Panc1 (cell line): ENCODE measurements at regions not wholly inside any gene's neighbourhood (a gene's known extent, or its start where the extent isn't known, plus 50 kb on each side); places are given as distances from the start of the nearest gene placed in this dataset.

Source experiments
- ATAC-seq: fragments of 200-7000 bp; cut with Tn5 transposase; 2 replicates; pipeline ENCODE4 v1.9.1; 2020; ENCODE audit warnings: mild to moderate bottlenecking, moderate library complexity
- BruUV-seq: library from RNA; stranded (reverse); fragments of 400-500 nt; replicated peaks from 2 replicates; lab custom pipeline; 2021; lab: Mats Ljungman, UMichigan
- CTCF ChIA-PET: fragments of 300-600 bp; sonication (Branson Sonifier 250); formaldehyde crosslinking; loops from one replicate; lab custom pipeline; 2022; ENCODE audit warnings: antibody characterized with exemption; lab: Charles Lee
- POLR2A ChIA-PET: fragments of 300-600 bp; sonication (Branson Sonifier 250); formaldehyde crosslinking; loops from one replicate; lab custom pipeline; 2022; ENCODE audit warnings: antibody characterized with exemption; lab: Charles Lee
- DNase-seq: peaks from one replicate; pipeline ENCODE4 v3.0.0-alpha.2; 2010; ENCODE audit warnings: low read depth, low spot score
- H3K27ac ChIP-seq: 2 replicates; pipeline ENCODE4 v1.5.1; 2011; ENCODE audit warnings: mild to moderate bottlenecking, low read length, inconsistent platforms
- H3K27me3 ChIP-seq: fragments of 200-500 bp; sonication (Bioruptor generic); 2 replicates; pipeline ENCODE4 v1.6.0; 2014; ENCODE audit warnings: low read length, inconsistent platforms; ENCODE audit not compliant: control insufficient read depth, insufficient read depth
- H3K36me3 ChIP-seq: fragments of 200-500 bp; sonication (Bioruptor generic); 2 replicates; pipeline ENCODE4 v1.5.1; 2014; ENCODE audit warnings: inconsistent platforms, mild to moderate bottlenecking, low read length, moderate library complexity; ENCODE audit not compliant: control insufficient read depth, insufficient read depth
- H3K4me1 ChIP-seq: 2 replicates; pipeline ENCODE4 v1.5.1; 2011; ENCODE audit warnings: inconsistent platforms, mild to moderate bottlenecking, low read length, moderate library complexity; ENCODE audit not compliant: control insufficient read depth, insufficient read depth
- H3K4me3 ChIP-seq, 2 experiments: 2 replicates each; pipeline ENCODE4 v1.5.1; 2011 to 2012; ENCODE audit warnings: low read depth in 2 of 2, low read length in 2 of 2, mild to moderate bottlenecking in 2 of 2, inconsistent platforms in 1 of 2, moderate library complexity in 1 of 2
- H3K9me3 ChIP-seq: fragments of 200-500 bp; sonication (Bioruptor generic); 2 replicates; pipeline ENCODE4 v1.5.1; 2014; ENCODE audit warnings: low read depth, mild to moderate bottlenecking, inconsistent platforms, low read length, moderate library complexity; ENCODE audit not compliant: control insufficient read depth, insufficient read depth
- CTCF ChIP-seq: fragments of 450-650 bp; IDR thresholded peaks from 2 replicates; pipeline ENCODE4 v1.5.1; 2017; ENCODE audit warnings: mild to moderate bottlenecking
- POLR2AphosphoS5 ChIP-seq: IDR thresholded peaks from 2 replicates; pipeline ENCODE4 v1.6.1; 2012; ENCODE audit warnings: mild to moderate bottlenecking, low read depth, low read length, moderate library complexity
- REST ChIP-seq, 2 experiments: IDR thresholded peaks; 2 replicates each; pipeline ENCODE4 v1.6.1; 2011 to 2012; ENCODE audit warnings: low read depth in 2 of 2, control low read depth in 1 of 2, low read length in 1 of 2, mild to moderate bottlenecking in 1 of 2, moderate library complexity in 1 of 2; ENCODE audit not compliant: insufficient read depth in 1 of 2
- SIN3A ChIP-seq: IDR thresholded peaks from 2 replicates; pipeline ENCODE4 v1.6.1; 2012; ENCODE audit warnings: low read depth, mild to moderate bottlenecking, low read length, moderate library complexity, borderline replicate concordance; ENCODE audit not compliant: insufficient read depth
- in situ Hi-C: cut with HindIII; loops from 2 replicates; pipeline ENCODE4 v1.10.0; 2016; ENCODE audit warnings: low sequenced_read_pairs, low pct_unique_long_range_greater_than_20kb
- intact Hi-C: fragments of 100-400 bp; cut with micrococcal nuclease; formaldehyde crosslinking; loops from one replicate; pipeline ENCODE4 v1.10.0; 2022; ENCODE audit not compliant: unreplicated experiment

DNA sequence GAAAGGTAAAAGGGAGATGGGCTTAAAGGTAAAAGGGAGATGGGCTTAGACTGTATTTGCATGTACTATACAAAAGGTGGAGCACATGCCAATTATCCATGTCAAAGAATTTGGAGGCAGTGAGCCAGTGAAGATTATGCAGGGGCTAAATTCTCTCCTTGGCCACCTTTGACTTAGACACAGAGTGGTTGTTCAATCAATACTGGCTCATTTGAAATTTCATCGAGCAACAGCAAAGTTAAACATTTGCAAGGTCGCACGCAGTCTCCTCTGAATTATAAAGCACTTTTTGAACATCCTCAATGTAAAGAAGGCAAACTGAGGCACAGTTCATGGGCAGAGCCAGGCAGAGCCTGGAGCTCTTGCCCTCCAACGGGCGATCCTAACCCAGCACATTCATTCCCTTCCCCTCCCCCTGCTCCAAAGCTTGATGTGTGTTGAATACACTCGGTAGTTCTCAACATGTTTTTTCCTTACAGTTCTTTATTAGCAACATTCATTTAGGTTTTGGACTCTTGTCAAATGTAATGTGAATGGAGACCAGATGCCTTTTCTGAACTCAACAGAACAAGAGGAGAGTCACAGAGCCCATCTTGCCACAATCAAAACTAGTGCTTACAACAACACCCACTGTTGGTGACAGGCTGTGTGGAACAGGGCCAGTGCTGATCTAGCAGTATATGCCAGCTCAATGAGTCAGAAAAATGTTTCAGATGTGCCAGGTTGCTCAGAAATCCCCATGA lies 169.7 kb upstream of the G2E3 start:
- Histone ChIP-seq H3K36me3 (no peaks in the 10 kb centered on the region), H3K27me3 (no peaks in the 10 kb centered on the region), H3K9me3 (no peaks in the 10 kb centered on the region), H3K27ac (no peak overlapping the region), H3K4me1 (no peaks in the 10 kb centered on the region), H3K4me3 (no peak overlapping the region)
- in situ Hi-C loops = no loop called here
- intact Hi-C loops = no loop called here
- ChIA-PET CTCF (no interaction called here), POLR2A (no interaction called here)
- no peak for DNase-seq
- TF ChIP-seq REST (IDR thresholded peaks at IDR 0.05; ENCODE audit: insufficient read depth in 1 of 2, low read depth in 2 of 2, low read length in 1 of 2) (no peak), CTCF (no peak), SIN3A (no peak), POLR2AphosphoS5 (no peak)
- no TSS peak for BruUV-seq
- ATAC-seq = no peak

GRCh38 chr14:30389877-30390385 lies 169.0 kb upstream of the G2E3 start:
- no TSS peak for BruUV-seq
- no peak for TF ChIP-seq REST (IDR thresholded peaks at IDR 0.05; ENCODE audit: insufficient read depth in 1 of 2, low read depth in 2 of 2, low read length in 1 of 2)
- in situ Hi-C loops = no loop called here
- Histone ChIP-seq H3K27me3 (no peaks in the 10 kb centered on the region), H3K27ac (no peak overlapping the region), H3K9me3 (no peaks in the 10 kb centered on the region), H3K4me1 (no peaks in the 10 kb centered on the region), H3K4me3 (no peak overlapping the region), H3K36me3 (no peaks in the 10 kb centered on the region)
- CTCF ChIA-PET = no interaction called here
- DNase-seq = no peak
- POLR2A ChIA-PET = no interaction called here
- intact Hi-C loops = no loop called here
- ATAC-seq = no peak
